B cell (primary cell): ENCODE measurements at regions not wholly inside any gene's neighbourhood (a gene's known extent, or its start where the extent isn't known, plus 50 kb on each side); places are given as distances from the start of the nearest gene placed in this dataset.

Experiments used
- CTCF ChIP-seq: fragments of 200-600 bp; IDR thresholded peaks from one replicate; pipeline ENCODE4 v1.8.0; 2022; ENCODE audit warnings: antibody characterized with exemption, mild to moderate bottlenecking
- EZH2 ChIP-seq: IDR thresholded peaks from 2 replicates; pipeline ENCODE4 v1.6.1; 2012; ENCODE audit warnings: borderline replicate concordance, low read depth, mild to moderate bottlenecking, moderate library complexity, low read length; ENCODE audit not compliant: insufficient read depth, poor library complexity, severe bottlenecking

- TF ChIP-seq CTCF (no peak), EZH2 (no peak)
Observed at GRCh38 chr12:75938189-75938588, 93.4 kb downstream of the PHLDA1 start.
